ENCODE measurements at regions not wholly inside any gene's neighbourhood (a gene's known extent, or its start where the extent isn't known, plus 50 kb on each side); places are given as distances from the start of the nearest gene placed in this dataset.

GRCh38 chr2:217363470-217363869, 503.6 kb upstream of the TNP1 start:
- Histone ChIP-seq H3K9me3 (ENCODE audit: insufficient read depth, low read length, severe bottlenecking) (no peaks in the 10 kb centered on the region), H4K20me1 (ENCODE audit: insufficient read depth, low read length) (no peaks in the 10 kb centered on the region), H2AFZ (ENCODE audit: low read depth, low read length) (no peak overlapping the region), H3K27me3 (ENCODE audit: insufficient read depth, low read length, poor library complexity) (peaks cover 14% of the 10 kb centered on the region), H3K9ac (ENCODE audit: low read depth, low read length) (no peak overlapping the region), H3K27ac (ENCODE audit: low read length) (no peak overlapping the region), H3K4me3 (ENCODE audit: low read depth in 1 of 2, low read length in 2 of 2) (no peak overlapping the region), H3K79me2 (ENCODE audit: insufficient read depth, low read length) (no peaks in the 10 kb centered on the region), H3K4me1 (ENCODE audit: insufficient read depth, low read length) (no peaks in the 10 kb centered on the region), H3K36me3 (ENCODE audit: insufficient read depth, low read length) (no peaks in the 10 kb centered on the region), H3K4me2 (ENCODE audit: insufficient read depth, low read length) (no peak overlapping the region)
- ATAC-seq (ENCODE audit: insufficient read depth, low read depth) (no peak), DNase-seq (no peak)
- TF ChIP-seq EZH2 (IDR thresholded peaks at IDR 0.05; ENCODE audit: borderline replicate concordance, low read depth, low read length, severe bottlenecking) (no peak), CTCF (IDR thresholded peaks at IDR 0.05; ENCODE audit: borderline replicate concordance, extremely low read depth, low read length, poor library complexity, severe bottlenecking) (no peak)

- no peak overlapping the region for H3K4me2 ChIP-seq (ENCODE audit: insufficient read depth, low read length)
- H4K20me1 ChIP-seq (ENCODE audit: insufficient read depth, low read length), result no peaks in the 10 kb centered on the region
- no peak overlapping the region for H3K4me3 ChIP-seq (ENCODE audit: low read depth in 1 of 2, low read length in 2 of 2)
- no peak overlapping the region for H3K27ac ChIP-seq (ENCODE audit: low read length)
- no peaks in the 10 kb centered on the region for H3K9me3 ChIP-seq (ENCODE audit: insufficient read depth, low read length, severe bottlenecking)
- H3K79me2 ChIP-seq (ENCODE audit: insufficient read depth, low read length), result no peaks in the 10 kb centered on the region
- no peak for DNase-seq
- no peaks in the 10 kb centered on the region for H3K36me3 ChIP-seq (ENCODE audit: insufficient read depth, low read length)
- H3K27me3 ChIP-seq (ENCODE audit: insufficient read depth, low read length, poor library complexity), result peaks cover 14% of the 10 kb centered on the region
- H2AFZ ChIP-seq (ENCODE audit: low read depth, low read length), result no peak overlapping the region
- ATAC-seq (ENCODE audit: insufficient read depth, low read depth), result no peak
- H3K9ac ChIP-seq (ENCODE audit: low read depth, low read length), result no peak overlapping the region
- H3K4me1 ChIP-seq (ENCODE audit: insufficient read depth, low read length), result no peaks in the 10 kb centered on the region
- no peak for TF ChIP-seq CTCF (IDR thresholded peaks at IDR 0.05; ENCODE audit: borderline replicate concordance, extremely low read depth, low read length, poor library complexity, severe bottlenecking)
- TF ChIP-seq EZH2 (IDR thresholded peaks at IDR 0.05; ENCODE audit: borderline replicate concordance, low read depth, low read length, severe bottlenecking), result no peak
Observed at GRCh38 chr2:217362710-217363109, 502.8 kb upstream of the TNP1 start.

GRCh38 chr2:217362286-217362685, 502.4 kb upstream of the TNP1 start:
- ATAC-seq (ENCODE audit: insufficient read depth, low read depth) (no peak), DNase-seq (no peak)
- H3K36me3 ChIP-seq (ENCODE audit: insufficient read depth, low read length), result no peaks in the 10 kb centered on the region
- no peaks in the 10 kb centered on the region for H3K9me3 ChIP-seq (ENCODE audit: insufficient read depth, low read length, severe bottlenecking)
- H2AFZ ChIP-seq (ENCODE audit: low read depth, low read length), result no peak overlapping the region
- H3K27me3 ChIP-seq (ENCODE audit: insufficient read depth, low read length, poor library complexity), result peaks cover 14% of the 10 kb centered on the region
- H3K27ac ChIP-seq (ENCODE audit: low read length), result no peak overlapping the region
- H3K79me2 ChIP-seq (ENCODE audit: insufficient read depth, low read length), result no peaks in the 10 kb centered on the region
- TF ChIP-seq EZH2 (IDR thresholded peaks at IDR 0.05; ENCODE audit: borderline replicate concordance, low read depth, low read length, severe bottlenecking) (no peak), CTCF (IDR thresholded peaks at IDR 0.05; ENCODE audit: borderline replicate concordance, extremely low read depth, low read length, poor library complexity, severe bottlenecking) (no peak)
- no peak overlapping the region for H3K9ac ChIP-seq (ENCODE audit: low read depth, low read length)
- no peaks in the 10 kb centered on the region for H3K4me1 ChIP-seq (ENCODE audit: insufficient read depth, low read length)
- H3K4me2 ChIP-seq (ENCODE audit: insufficient read depth, low read length), result no peak overlapping the region
- H3K4me3 ChIP-seq (ENCODE audit: low read depth in 1 of 2, low read length in 2 of 2), result no peak overlapping the region
- H4K20me1 ChIP-seq (ENCODE audit: insufficient read depth, low read length), result no peaks in the 10 kb centered on the region

- Histone ChIP-seq H3K9ac (ENCODE audit: low read depth, low read length) (no peak overlapping the region), H3K4me2 (ENCODE audit: insufficient read depth, low read length) (no peak overlapping the region), H4K20me1 (ENCODE audit: insufficient read depth, low read length) (no peaks in the 10 kb centered on the region), H3K9me3 (ENCODE audit: insufficient read depth, low read length, severe bottlenecking) (no peaks in the 10 kb centered on the region), H3K79me2 (ENCODE audit: insufficient read depth, low read length) (no peaks in the 10 kb centered on the region), H3K27me3 (ENCODE audit: insufficient read depth, low read length, poor library complexity) (peaks cover 14% of the 10 kb centered on the region), H3K4me3 (ENCODE audit: low read depth in 1 of 2, low read length in 2 of 2) (no peak overlapping the region), H2AFZ (ENCODE audit: low read depth, low read length) (no peak overlapping the region), H3K36me3 (ENCODE audit: insufficient read depth, low read length) (no peaks in the 10 kb centered on the region), H3K4me1 (ENCODE audit: insufficient read depth, low read length) (no peaks in the 10 kb centered on the region), H3K27ac (ENCODE audit: low read length) (no peak overlapping the region)
- ATAC-seq (ENCODE audit: insufficient read depth, low read depth) (no peak), DNase-seq (no peak)
- no peak for TF ChIP-seq EZH2 (IDR thresholded peaks at IDR 0.05; ENCODE audit: borderline replicate concordance, low read depth, low read length, severe bottlenecking)
- TF ChIP-seq CTCF (IDR thresholded peaks at IDR 0.05; ENCODE audit: borderline replicate concordance, extremely low read depth, low read length, poor library complexity, severe bottlenecking), result no peak
Observed at GRCh38 chr2:217361483-217361880, 501.6 kb upstream of the TNP1 start.
